Stimulated activated CD8-positive, alpha-beta memory T cell treated with anti-CD3 and anti-CD28 coated beads, Interleukin-4, amount 100 ng/mL, for 48 hours (primary cell): ENCODE measurements at regions not wholly inside any gene's neighbourhood (a gene's known extent, or its start where the extent isn't known, plus 50 kb on each side); places are given as distances from the start of the nearest gene placed in this dataset.
"Not testable (repeated sequence)": the region's sequence is repeated elsewhere in the genome, so short reads cannot be mapped to it uniquely, and the experiment has no call there.

Source experiments
- DNase-seq: peaks from one replicate; pipeline ENCODE4 v3.0.0-alpha.2; 2020

- DNase-seq: no peak
These were observed 920.4 kb upstream of the GJE1 start for GRCh38 chr6:141212296-141212695.

DNA sequence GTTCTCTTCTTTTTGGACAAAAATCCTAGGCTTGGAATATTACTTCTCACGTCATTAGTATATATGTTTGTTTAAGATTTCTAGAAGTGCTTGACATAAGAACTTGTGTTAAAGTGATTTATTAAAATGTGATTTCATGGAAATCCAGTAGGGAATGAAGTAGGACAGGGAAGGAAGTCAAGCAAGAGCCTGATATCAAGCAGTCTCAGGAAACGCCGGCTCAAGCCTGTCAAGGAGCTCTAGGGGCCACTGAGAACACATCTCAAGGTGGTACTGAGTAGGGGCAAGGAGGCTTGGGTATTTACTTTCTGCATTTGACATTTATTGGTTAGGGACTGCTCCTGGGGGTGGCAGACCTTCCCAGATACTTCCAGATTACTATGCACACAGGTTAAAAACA, 920.9 kb upstream of the GJE1 start:
- DNase-seq: no peak

DNA sequence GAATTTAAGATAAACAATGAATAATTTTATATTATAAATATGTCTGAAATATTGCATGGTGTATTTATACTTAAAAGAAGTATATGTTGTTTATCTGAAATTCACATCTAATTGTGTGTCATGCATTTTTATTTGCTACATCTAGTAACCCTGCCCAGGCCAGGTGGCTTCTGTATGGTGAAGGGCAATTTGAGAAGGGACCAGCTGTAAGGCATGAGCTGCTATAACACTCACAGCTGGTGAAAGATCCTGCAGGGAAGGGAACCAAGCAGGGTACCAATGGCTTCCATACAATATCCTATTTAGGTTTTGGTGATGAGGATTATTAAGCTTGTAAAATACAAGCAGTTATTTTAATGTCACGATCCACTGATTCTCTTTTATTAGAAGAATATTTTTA, 921.8 kb upstream of the GJE1 start:
- no peak for DNase-seq

DNA sequence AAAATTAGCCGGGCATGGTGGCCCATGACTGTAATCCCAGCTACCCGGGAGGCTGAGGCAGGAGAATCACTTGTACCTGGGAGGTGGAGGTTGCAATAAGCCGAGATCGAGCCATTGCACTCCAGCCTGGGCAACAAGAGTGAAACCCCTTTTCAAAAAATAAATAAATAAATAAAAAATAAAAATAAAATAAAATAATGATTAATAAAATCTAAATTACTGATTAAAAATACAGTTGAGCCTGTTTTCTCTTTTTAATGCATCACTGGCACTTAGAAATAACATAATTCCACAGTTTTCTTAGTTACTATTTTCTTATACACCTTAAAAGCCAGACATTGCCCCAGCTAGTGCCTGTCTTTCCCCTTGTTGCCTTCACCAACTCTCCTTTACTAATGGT, 922.8 kb upstream of the GJE1 start:
- no peak for DNase-seq

GRCh38 chr6:141208101-141208500, 924.6 kb upstream of the GJE1 start:
- no peak for DNase-seq

DNA sequence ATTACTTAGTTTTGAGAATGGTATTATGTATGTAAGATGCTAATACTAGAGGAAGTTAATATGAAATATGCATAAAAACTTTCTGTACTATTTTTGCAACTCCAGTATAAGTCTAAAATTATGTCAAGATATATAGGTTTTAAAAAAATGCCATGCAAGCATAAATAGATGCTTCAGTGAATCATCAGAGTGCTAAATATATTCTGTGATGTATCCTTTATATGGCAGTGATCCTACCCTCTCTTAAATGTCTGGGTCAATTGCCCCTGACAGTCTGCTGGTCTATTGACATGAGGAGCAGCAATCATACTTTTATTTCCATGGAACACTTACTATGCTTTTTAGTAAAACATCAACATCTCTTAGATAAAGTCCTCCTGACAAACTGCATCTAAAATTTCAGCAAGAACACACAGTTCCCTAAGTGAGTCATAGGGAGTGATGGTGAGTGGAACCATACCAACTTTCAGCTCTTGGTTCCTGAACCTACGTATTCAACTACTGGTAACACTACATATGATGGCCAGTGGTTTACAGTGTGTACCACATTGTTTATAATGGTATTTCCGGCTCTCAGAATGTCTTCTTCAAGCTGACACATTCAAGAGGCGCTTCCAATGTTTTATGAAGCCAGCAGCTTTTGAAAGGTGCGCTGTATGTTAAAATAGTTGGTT, 928.7 kb upstream of the GJE1 start:
- DNase-seq: no peak

- no peak for DNase-seq
These were observed 930.1 kb upstream of the GJE1 start for GRCh38 chr6:141202626-141203025.

GRCh38 chr6:141199074-141199473, 933.7 kb upstream of the GJE1 start:
- no peak for DNase-seq

DNA sequence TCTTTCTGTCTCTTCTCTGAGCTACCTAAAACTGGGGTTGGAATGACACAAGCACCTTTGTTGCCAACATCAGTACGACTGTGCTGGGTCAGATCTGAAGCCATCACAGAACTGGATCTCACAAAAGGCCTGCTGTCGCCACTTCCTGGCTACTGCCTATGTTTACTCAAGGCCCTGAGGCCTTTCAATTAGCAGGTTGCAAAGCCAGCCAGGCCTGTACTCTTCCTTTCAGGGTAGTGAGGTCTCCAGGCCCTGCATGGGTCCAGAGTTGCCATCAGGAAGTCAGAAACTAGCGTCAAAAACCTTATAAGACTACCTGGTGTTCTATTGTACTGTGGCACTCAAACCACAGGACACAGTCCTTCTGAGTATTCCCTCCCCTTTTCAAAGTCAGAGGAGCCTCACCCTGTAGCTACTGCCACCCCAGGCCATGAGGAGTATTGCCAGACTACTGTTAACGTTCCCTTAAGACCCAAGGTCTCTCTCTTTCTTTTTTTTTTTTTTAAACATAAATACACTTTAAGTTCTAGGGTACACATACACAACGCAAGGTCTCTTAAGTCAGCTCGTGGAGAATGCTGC, 937.4 kb upstream of the GJE1 start:
- DNase-seq: no peak

GRCh38 chr6:141183368-141183767, 949.4 kb upstream of the GJE1 start:
- DNase-seq: no peak

- DNase-seq: not testable (repeated sequence)
These were observed 957.3 kb upstream of the GJE1 start for GRCh38 chr6:141175458-141175857.

- DNase-seq: no peak
These were observed 957.8 kb upstream of the GJE1 start for GRCh38 chr6:141174932-141175331.

DNA sequence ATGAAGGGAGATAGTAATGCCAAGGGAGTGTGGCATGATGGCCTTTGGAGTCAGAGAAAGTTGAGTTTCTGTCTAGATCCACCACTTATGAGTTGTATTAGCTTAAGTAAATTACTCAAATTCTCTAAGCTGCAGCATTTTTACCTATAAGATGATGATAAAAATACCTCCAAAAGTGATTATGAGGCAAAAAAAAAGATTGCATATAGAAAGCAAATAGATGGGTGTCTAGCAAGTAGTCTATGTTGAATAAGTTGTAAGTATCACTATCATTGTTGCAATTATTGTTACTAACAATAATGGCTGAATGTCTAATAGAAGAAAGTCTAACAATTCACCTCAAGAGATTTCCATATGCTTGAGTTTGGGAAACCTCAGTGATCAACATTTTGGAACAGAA, 959.2 kb upstream of the GJE1 start:
- DNase-seq: no peak

- no peak for DNase-seq
These were observed 963.3 kb upstream of the GJE1 start for GRCh38 chr6:141169419-141169818.

DNA sequence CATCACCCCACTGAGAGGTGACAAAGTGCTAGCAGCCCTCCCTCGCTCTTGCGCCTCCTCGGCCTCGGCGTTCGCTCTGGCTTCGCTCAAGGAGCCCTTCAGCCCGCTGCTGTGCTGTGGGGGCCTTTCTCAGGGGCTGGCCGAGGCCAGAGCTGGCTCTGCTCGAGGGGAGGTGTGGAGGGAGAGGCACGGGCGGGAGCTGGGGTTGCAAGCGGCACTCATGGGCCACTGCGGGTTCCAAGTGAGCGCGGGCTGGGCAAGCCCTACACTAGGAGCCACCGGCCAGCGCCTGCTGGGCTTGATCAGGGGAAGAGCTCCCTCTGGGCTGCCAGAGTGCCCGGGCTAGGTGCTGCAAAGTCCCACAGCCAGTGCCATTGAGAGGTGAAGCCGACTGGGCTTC, 964.8 kb upstream of the GJE1 start:
- no peak for DNase-seq

- no peak for DNase-seq
These were observed 967.6 kb upstream of the GJE1 start for GRCh38 chr6:141165002-141165665.

DNA sequence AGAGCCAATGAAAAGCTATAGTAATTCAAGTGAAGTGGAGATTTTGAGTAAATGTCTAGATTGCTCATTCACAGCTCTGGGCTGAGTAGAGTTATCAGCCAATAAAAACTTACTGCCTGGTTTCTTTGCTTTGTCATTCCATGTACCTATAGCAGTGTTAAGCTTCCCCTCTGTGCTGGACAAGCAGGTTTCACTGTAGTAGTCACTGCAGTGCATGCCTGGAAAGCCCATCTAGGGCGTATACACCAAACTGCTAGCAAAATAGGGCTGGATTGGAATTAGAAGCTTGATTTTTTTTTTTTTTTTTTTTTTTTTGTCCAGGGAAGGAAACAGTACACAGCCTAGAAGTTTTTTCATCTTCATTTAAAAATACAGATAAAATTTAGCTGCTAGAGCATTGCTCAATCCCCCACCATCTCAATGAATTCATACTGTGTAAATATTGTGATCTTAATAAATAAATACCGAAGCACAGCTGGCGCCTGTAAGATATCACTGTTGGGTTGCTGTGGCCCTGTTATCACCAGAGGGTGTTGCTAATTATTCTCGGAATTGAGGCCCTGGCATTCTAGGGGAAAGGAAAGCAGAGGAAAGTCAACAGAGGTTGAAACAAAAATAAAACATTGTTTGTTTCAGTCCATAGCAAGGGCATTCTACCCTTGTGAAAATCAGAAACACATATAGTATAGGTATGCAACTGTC, 968.5 kb upstream of the GJE1 start:
- DNase-seq: no peak

DNA sequence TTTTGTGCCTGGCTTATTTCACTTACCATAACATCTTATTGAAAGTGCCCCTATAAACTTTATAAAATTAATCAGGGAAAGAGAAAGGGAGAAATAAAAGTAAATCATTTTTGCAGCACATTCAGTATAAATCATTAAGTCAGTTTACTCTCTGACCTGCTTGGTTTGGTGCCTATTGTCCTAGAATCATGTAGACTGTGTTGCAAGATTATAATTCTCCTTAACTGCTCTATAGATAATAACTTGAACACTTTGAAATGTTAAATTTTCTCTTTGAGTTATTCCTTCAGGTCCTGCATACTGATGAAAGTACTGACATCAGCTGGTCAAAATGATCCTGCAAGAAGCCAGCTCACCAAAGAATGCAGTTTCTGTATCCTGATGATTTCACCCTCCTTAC, 969.6 kb upstream of the GJE1 start:
- no peak for DNase-seq

DNA sequence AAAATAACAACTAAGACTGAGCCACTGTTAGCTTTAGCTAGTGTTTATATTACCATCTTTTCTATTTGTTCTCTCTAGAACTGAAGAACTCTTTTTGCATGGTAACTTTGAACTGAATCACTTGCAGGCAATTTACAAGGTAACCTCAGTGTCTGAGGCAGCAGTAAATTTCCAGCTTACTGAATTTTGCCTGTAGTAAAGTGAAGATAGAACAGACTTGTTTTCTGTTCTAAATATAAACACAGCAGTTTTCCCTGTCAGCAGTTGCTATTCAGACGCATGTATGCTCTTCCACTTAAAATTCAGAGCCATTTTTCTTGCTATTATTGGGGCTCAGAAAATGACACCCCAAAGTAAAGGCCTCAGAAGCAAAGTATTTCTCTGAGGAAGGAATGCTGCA, 974.0 kb upstream of the GJE1 start:
- DNase-seq: no peak

DNA sequence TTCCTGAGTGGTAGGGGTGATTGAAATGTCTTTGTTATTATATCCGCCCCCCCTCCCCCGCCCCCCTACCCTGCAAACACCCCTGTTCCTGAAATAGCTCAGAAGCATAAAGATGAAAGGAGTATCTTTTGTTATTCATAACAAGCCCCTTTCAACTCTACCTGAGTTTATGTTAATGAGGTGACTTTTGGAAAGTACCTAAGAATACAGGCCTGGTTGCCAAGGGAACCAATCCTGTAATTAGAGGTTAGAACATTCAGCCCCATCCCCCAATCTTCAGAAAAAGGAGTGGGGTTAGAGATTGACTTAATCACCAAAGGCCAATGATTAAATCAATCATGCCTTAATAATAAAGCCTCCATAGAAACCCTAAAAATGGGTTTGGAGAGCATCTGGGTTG, 979.2 kb upstream of the GJE1 start:
- no peak for DNase-seq

GRCh38 chr6:141152951-141153350, 979.8 kb upstream of the GJE1 start:
- no peak for DNase-seq

GRCh38 chr6:141151710-141152417, 980.9 kb upstream of the GJE1 start:
- no peak for DNase-seq

DNA sequence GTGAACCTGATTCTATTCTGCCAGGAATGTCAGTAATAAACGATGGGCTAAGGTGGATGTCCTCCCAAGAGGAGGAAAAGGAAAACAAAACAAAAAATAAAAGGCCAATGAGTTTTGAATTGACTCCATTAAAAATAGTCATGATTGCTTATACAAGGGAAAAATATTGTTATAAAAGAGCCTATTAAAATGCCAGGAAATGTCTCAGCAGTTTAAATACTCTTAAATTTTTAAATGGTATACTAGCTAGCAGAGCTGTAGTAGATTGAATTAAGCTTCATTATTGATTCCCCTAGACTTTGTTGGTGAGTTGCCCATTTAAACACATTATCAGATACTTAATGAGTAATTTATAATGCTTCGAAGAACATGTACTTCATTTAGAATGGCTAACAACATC, 990.9 kb upstream of the GJE1 start:
- no peak for DNase-seq
